Stomach (tissue), 8 donors: ENCODE measurements at regions not wholly inside any gene's neighbourhood (a gene's known extent, or its start where the extent isn't known, plus 50 kb on each side); places are given as distances from the start of the nearest gene placed in this dataset.

Source experiments
- DNase-seq, 2 donors: peaks; one replicate each; pipeline versions ENCODE4 v3.0.0 to v3.0.0-alpha.2; 2013 to 2019
- H3K27ac ChIP-seq, 5 donors: fragments of 200-600 bp in 4 of 5; sonication (generic) in 4 of 5; one replicate each; pipeline ENCODE4 v1.5.1; 2013 to 2019; ENCODE audit warnings: mild to moderate bottlenecking in 1 of 5, moderate library complexity in 1 of 5
- H3K27me3 ChIP-seq, 3 donors: fragments of 200-600 bp; sonication (generic); one replicate each; pipeline ENCODE4 v1.5.1; 2017 to 2019; ENCODE audit warnings: mixed run types in 1 of 3
- H3K36me3 ChIP-seq, 4 donors: fragments of 200-600 bp; sonication (generic); 1 replicate in 3 of 4; 2 replicates in 1 of 4; pipeline ENCODE4 v1.5.1; 2016 to 2019
- H3K4me1 ChIP-seq, 4 donors: fragments of 200-600 bp; sonication (generic); one replicate each; pipeline ENCODE4 v1.5.1; 2016 to 2019
- H3K4me3 ChIP-seq, 4 donors: fragments of 200-600 bp; sonication (generic) in 3 of 4; one replicate each; pipeline ENCODE4 v1.5.1; 2016 to 2019; ENCODE audit warnings: mild to moderate bottlenecking in 1 of 4
- H3K9me3 ChIP-seq, 4 donors: fragments of 200-600 bp; sonication (generic); one replicate each; pipeline ENCODE4 v1.5.1; 2016 to 2019
- EP300 ChIP-seq: sonication (generic); formaldehyde crosslinking; IDR thresholded peaks from one replicate; pipeline ENCODE4 v1.6.1; 2017; ENCODE audit warnings: antibody characterized with exemption
- POLR2A ChIP-seq, 4 donors: fragments of 450-650 bp; IDR thresholded peaks; one replicate each; pipeline ENCODE4 v1.6.1; 2016; ENCODE audit warnings: antibody characterized with exemption in 4 of 4, control low read depth in 2 of 4, mild to moderate bottlenecking in 1 of 4, moderate library complexity in 1 of 4
- POLR2AphosphoS5 ChIP-seq, 3 donors: sonication (generic); formaldehyde crosslinking; IDR thresholded peaks; one replicate each; pipeline ENCODE4 v1.6.1; 2016; ENCODE audit warnings: antibody characterized with exemption in 3 of 3
- WGBS, 5 donors: extraction: QIAGEN DNeasy Blood & Tissue Kit in 3 of 5; methylation state at CpG; one replicate each; pipeline versions ENCODE4 v1.1.5 to v1.1.7; 2013 to 2018; 5-methylcytosine and 5-hydroxymethylcytosine counted together
- intact Hi-C: fragments of 100-400 bp; cut with DNase I; formaldehyde crosslinking; loops from one replicate; pipeline ENCODE4 v1.15.1; 2023; ENCODE audit warnings: low total_unique reads
- TF ChIP-seq, protein P1 (sequence below), 7 experiments: fragments of 450-650 bp in 4 of 7; fragments of 200-600 bp in 3 of 7; sonication (generic) in 3 of 7; IDR thresholded peaks; one replicate each; pipeline ENCODE4 v1.5.1; 2016 to 2019; ENCODE audit warnings: antibody characterized with exemption in 7 of 7, control low read depth in 2 of 7, mild to moderate bottlenecking in 1 of 7
- donor health status: healthy with polysubstance abuse.
- donor health status: Bipolar disorder and iron deficiency.
- donor health status: healthy.

DNA sequence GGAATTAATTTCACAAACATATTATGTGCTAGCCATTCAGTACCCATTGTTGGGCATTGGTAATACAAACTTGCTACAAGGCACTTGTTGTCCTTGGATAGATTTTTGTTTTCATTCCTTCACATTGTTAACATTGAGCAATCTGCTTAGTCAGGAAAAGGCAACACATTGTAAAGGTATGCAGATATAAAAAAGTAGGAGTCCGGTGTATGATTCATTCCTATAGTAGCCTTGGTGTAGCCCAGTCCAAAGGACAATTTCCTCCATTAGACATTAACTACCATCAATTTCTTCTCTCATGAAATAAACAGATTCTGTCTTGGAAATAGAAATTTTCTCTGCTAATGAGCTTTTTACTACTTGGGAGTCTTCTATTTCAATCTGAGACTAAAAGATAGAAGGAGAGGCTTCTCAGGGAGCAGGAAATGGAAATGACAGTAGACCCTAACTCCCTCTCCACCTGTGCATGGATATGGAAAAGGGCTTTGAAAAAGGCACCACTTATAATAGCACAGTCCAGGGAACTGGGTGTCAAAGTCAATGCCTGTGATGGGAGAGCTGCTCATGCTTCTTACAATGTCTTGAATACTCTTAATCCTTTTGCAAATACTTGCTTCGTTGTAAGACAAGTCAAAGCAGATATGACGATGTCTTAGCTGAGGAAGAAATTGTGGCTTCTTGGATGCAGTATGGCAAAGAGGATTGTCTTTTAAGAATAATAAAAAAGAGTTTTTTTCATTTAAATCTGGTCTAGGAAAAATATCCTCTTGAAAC lies 369.4 kb upstream of the CITED2 start:
- Histone ChIP-seq H3K36me3 (no peaks in the 10 kb centered on the region), H3K4me1 (peaks cover 0 to 6% (median 1%) of the 10 kb centered on the region in 4 donors), H3K4me3 (no peak overlapping the region), H3K27ac (no peak overlapping the region), H3K9me3 (no peaks in the 10 kb centered on the region), H3K27me3 (no peaks in the 10 kb centered on the region)
- TF ChIP-seq POLR2AphosphoS5 (IDR thresholded peaks at IDR 0.05) = peak in 1 of 3 donors; percentile 36
- TF ChIP-seq, protein P1, sequence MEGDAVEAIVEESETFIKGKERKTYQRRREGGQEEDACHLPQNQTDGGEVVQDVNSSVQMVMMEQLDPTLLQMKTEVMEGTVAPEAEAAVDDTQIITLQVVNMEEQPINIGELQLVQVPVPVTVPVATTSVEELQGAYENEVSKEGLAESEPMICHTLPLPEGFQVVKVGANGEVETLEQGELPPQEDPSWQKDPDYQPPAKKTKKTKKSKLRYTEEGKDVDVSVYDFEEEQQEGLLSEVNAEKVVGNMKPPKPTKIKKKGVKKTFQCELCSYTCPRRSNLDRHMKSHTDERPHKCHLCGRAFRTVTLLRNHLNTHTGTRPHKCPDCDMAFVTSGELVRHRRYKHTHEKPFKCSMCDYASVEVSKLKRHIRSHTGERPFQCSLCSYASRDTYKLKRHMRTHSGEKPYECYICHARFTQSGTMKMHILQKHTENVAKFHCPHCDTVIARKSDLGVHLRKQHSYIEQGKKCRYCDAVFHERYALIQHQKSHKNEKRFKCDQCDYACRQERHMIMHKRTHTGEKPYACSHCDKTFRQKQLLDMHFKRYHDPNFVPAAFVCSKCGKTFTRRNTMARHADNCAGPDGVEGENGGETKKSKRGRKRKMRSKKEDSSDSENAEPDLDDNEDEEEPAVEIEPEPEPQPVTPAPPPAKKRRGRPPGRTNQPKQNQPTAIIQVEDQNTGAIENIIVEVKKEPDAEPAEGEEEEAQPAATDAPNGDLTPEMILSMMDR (IDR thresholded peaks at IDR 0.05) = no peak
- TF ChIP-seq POLR2A (IDR thresholded peaks at IDR 0.05) = no peak
- DNase-seq = peak in 1 of 2 donors; percentile 40
- intact Hi-C loops = no loop called here
- 59 to 79% (median 75%) methylated on average over 3 of the region's 3 CpGs for WGBS, 5 donors

- H3K4me1 ChIP-seq = peaks cover 0 to 6% (median 0%) of the 10 kb centered on the region in 4 donors
- H3K27ac ChIP-seq = no peak overlapping the region
- TF ChIP-seq, protein P1 (IDR thresholded peaks at IDR 0.05) = no peak
- no peak for TF ChIP-seq POLR2A (IDR thresholded peaks at IDR 0.05)
- TF ChIP-seq POLR2AphosphoS5 (IDR thresholded peaks at IDR 0.05) = no peak
- TF ChIP-seq EP300 = no peak
- WGBS, 5 donors = 9 to 46% (median 18%) methylated on average over 1 of the region's 1 CpG
- no peaks in the 10 kb centered on the region for H3K27me3 ChIP-seq
- no peak for DNase-seq
- no peaks in the 10 kb centered on the region for H3K9me3 ChIP-seq
- no peak overlapping the region for H3K4me3 ChIP-seq
- no peaks in the 10 kb centered on the region for H3K36me3 ChIP-seq
- intact Hi-C loops = no loop called here
Observed at GRCh38 chr6:139742671-139743070, 368.2 kb upstream of the CITED2 start.

GRCh38 chr6:139738801-139739455 lies 364.5 kb upstream of the CITED2 start:
- Histone ChIP-seq H3K9me3 (no peaks in the 10 kb centered on the region), H3K36me3 (no peaks in the 10 kb centered on the region), H3K4me1 (peaks cover 0 to 6% (median 0%) of the 10 kb centered on the region in 4 donors), H3K4me3 (no peak overlapping the region), H3K27ac (no peak overlapping the region), H3K27me3 (no peaks in the 10 kb centered on the region)
- TF ChIP-seq EP300 (no peak), POLR2AphosphoS5 (IDR thresholded peaks at IDR 0.05) (no peak), POLR2A (IDR thresholded peaks at IDR 0.05) (no peak)
- TF ChIP-seq, protein P1 (IDR thresholded peaks at IDR 0.05) = no peak
- intact Hi-C loops = no loop called here
- no peak for DNase-seq
- 83 to 90% (median 83%) methylated on average over 3 of the region's 3 CpGs for WGBS, 5 donors

- Histone ChIP-seq H3K4me3 (no peak overlapping the region), H3K27me3 (no peaks in the 10 kb centered on the region), H3K36me3 (no peaks in the 10 kb centered on the region), H3K9me3 (no peaks in the 10 kb centered on the region), H3K27ac (no peak overlapping the region), H3K4me1 (no peaks in the 10 kb centered on the region)
- DNase-seq = no peak
- WGBS, 5 donors = 75 to 94% (median 84%) methylated on average over 2 of the region's 2 CpGs
- intact Hi-C loops = no loop called here
- no peak for TF ChIP-seq POLR2AphosphoS5 (IDR thresholded peaks at IDR 0.05)
Observed at GRCh38 chr6:139736325-139736906, 362.0 kb upstream of the CITED2 start.
